ENCODE measurements at regions not wholly inside any gene's neighbourhood (a gene's known extent, or its start where the extent isn't known, plus 50 kb on each side); places are given as distances from the start of the nearest gene placed in this dataset.
"Not testable (repeated sequence)": the region's sequence is repeated elsewhere in the genome, so short reads cannot be mapped to it uniquely, and the experiment has no call there.

DNA sequence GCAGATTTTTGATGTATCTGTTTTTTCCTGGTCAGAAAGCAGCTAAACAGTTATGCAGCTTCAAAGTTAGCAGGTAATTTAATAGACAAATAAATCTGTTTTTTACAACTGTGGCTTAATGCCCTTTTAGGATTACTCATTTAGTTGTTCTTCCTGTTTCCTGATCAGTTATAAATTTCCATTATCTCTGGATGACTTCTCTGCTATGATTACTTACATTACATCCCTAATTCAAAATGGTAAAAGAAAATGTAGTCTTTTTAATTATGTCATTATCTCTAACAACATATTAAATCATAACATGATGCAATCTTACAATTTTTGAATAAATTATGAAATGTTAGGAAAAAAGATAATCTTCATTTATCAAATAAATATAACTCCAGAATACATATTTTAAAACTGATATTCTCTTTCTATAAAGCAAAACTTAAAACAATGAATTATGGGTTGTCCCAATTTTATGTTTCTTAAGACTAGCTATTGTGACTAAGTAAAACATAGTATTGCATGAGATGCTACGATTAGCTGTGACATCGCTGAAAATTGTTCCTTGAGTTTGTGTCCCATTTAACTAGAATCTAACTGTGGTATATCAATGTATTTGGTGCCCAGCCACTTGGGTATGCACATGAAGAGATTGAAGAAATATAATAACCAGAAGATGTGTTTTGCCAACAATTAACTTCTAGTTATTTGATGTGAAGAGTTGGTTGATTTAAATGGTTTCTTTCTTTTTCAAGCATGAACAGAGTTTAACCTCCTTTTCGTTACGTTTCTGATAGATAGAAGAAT is 605.3 kb upstream of the SPRY2 start:
- POLR2A ChIA-PET: no interaction called here
- H3K36me3 Mint-ChIP-seq (ENCODE audit: low read depth): no peaks in the 10 kb centered on the region
- H3K9me3 Mint-ChIP-seq (ENCODE audit: insufficient read depth): no peaks in the 10 kb centered on the region
- DNase-seq (no peak), ATAC-seq (no peak)
- H3K27me3 Mint-ChIP-seq (ENCODE audit: low read depth): no peaks in the 10 kb centered on the region
- no peak overlapping the region for H3K27ac Mint-ChIP-seq
- CTCF ChIA-PET: no interaction called here
- no peaks in the 10 kb centered on the region for H3K4me1 Mint-ChIP-seq (ENCODE audit: low read depth)
- no peak overlapping the region for H3K4me3 Mint-ChIP-seq

DNA sequence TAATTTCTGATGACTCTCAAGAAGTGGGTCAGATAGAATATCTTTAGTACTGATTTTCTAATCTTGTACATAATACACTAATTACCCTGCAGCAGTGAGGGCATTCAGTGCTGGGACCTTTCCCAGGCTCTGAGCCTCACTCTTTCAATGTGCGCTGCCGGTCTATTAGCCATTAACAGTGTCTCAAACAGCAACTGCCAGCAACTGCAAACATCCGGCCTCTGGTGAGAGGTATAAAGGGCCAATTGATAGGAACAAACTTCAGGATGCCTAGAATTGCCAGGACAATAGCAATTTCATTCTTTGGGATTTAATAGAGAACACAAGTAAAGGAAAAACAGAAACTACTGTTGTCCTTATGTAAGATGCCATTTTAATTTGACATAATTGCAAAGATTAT is 604.4 kb upstream of the SPRY2 start:
- CTCF ChIA-PET: no interaction called here
- Mint-ChIP-seq H3K27ac (no peak overlapping the region), H3K36me3 (ENCODE audit: low read depth) (no peaks in the 10 kb centered on the region), H3K4me1 (ENCODE audit: low read depth) (no peaks in the 10 kb centered on the region), H3K9me3 (ENCODE audit: insufficient read depth) (no peaks in the 10 kb centered on the region), H3K4me3 (no peak overlapping the region), H3K27me3 (ENCODE audit: low read depth) (no peaks in the 10 kb centered on the region)
- DNase-seq: no peak
- ATAC-seq: no peak
- POLR2A ChIA-PET: no interaction called here

DNA sequence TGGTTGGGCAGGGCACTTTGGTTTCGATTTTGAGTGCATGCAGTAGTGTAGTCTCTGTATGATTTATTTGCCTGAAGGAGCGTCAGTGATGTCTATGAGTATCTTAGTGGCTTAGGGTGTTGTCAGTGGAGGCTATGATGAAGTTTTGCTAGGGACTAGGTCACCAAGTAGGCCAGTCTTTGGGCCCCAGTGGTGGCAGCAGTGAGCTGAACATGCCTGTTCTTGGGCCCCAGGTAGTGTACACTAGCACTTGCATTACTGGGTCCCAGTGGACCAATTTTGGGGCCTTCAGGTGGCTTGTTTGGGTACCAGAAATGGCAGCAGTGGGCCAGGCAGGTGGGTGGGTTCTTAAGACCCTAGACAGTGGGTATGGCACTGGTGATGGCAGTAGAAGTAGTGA is 598.7 kb upstream of the SPRY2 start:
- no peaks in the 10 kb centered on the region for H3K27me3 Mint-ChIP-seq (ENCODE audit: low read depth)
- ATAC-seq: no peak
- ChIA-PET CTCF (no interaction called here), POLR2A (no interaction called here)
- DNase-seq: no peak
- no peak overlapping the region for H3K4me3 Mint-ChIP-seq
- H3K36me3 Mint-ChIP-seq (ENCODE audit: low read depth): no peaks in the 10 kb centered on the region
- H3K27ac Mint-ChIP-seq: no peak overlapping the region
- no peaks in the 10 kb centered on the region for H3K9me3 Mint-ChIP-seq (ENCODE audit: insufficient read depth)
- H3K4me1 Mint-ChIP-seq (ENCODE audit: low read depth): no peaks in the 10 kb centered on the region

DNA sequence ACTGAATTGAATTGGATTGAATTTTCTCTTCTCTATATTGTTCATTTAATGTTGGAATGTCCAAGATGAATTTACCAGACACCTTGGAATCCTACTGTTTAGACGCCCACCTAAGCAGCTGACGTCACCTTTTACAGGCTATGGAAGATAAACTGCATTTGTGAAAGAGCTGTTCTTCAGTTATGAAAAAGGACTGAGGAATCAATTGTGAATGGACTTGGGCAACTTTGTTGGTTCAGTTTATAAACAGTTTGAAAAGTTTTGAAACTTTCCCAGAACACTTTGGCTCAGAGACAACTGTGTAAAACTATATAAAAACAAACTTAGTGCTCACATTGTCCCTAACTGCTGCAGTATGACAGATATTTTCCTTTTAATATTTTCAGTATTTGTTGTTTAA is 590.8 kb upstream of the SPRY2 start:
- ChIA-PET CTCF (no interaction called here), POLR2A (no interaction called here)
- H3K36me3 Mint-ChIP-seq (ENCODE audit: low read depth): no peaks in the 10 kb centered on the region
- no peak overlapping the region for H3K4me3 Mint-ChIP-seq
- H3K4me1 Mint-ChIP-seq (ENCODE audit: low read depth): no peaks in the 10 kb centered on the region
- H3K9me3 Mint-ChIP-seq (ENCODE audit: insufficient read depth): no peaks in the 10 kb centered on the region
- no peak for ATAC-seq
- H3K27me3 Mint-ChIP-seq (ENCODE audit: low read depth): no peaks in the 10 kb centered on the region
- H3K27ac Mint-ChIP-seq: no peak overlapping the region
- DNase-seq: no peak

DNA sequence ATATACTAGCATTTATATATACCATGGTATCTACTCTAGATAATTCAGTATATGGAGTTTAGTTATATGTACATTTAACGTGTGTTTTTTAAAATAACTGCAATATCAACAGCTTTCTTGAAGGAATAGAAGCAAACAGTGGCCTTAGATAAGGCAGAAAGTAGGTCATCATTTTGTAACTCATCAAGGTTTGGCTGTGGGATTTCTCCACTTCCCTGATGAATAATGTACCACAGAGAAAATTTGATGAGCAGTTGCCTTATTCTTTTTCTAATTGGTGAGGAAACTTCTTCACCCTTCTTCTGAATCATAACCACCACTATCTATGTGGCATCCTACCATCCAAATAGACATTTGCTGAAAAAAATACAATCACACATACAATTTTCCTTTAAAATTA is 590.2 kb upstream of the SPRY2 start:
- H3K27ac Mint-ChIP-seq: no peak overlapping the region
- no peaks in the 10 kb centered on the region for H3K4me1 Mint-ChIP-seq (ENCODE audit: low read depth)
- no peak overlapping the region for H3K4me3 Mint-ChIP-seq
- DNase-seq: no peak
- ATAC-seq: no peak
- H3K27me3 Mint-ChIP-seq (ENCODE audit: low read depth): no peaks in the 10 kb centered on the region
- no peaks in the 10 kb centered on the region for H3K36me3 Mint-ChIP-seq (ENCODE audit: low read depth)
- CTCF ChIA-PET: no interaction called here
- no peaks in the 10 kb centered on the region for H3K9me3 Mint-ChIP-seq (ENCODE audit: insufficient read depth)
- POLR2A ChIA-PET: no interaction called here

DNA sequence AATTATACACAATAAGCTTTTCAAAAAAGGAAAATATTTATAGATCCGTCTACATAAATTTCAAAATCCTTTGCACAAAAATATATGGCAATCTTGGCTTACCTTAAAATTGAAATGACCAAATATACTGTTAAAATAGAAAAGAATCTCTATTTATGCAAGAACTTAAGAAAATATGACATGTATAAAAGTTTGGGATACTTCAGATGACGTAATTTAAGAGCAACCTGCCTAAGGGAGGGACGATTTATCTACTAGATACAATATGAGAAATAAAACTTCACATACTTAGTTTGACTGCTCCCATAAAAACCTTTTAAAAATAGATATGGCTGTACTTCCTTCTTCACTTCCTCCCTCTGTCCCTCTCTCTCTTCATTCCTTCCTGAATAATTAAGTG is 587.3 kb upstream of the SPRY2 start:
- ChIA-PET CTCF (no interaction called here), POLR2A (no interaction called here)
- no peak for ATAC-seq
- Mint-ChIP-seq H3K27me3 (ENCODE audit: low read depth) (no peaks in the 10 kb centered on the region), H3K36me3 (ENCODE audit: low read depth) (no peaks in the 10 kb centered on the region), H3K4me3 (no peak overlapping the region), H3K27ac (no peak overlapping the region), H3K9me3 (ENCODE audit: insufficient read depth) (no peaks in the 10 kb centered on the region), H3K4me1 (ENCODE audit: low read depth) (no peaks in the 10 kb centered on the region)
- DNase-seq: no peak

DNA sequence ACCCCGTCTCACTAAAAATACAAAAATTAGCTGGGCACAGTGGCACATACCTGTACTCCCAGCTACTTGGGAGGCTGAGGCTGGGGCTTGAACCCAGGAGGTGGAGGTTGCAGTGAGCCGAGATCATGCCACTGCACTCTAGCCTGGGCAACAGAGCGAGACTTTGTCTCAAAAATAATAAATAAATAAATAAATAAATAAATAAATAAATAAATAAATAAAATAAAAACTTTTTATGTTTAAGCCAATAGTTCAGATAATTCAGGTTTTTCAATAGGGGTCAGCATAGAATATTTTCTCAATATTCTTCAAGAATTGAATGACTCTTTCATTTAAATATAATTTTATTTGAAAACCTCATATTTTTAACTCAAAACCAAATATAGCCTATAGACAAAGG is 585.1 kb upstream of the SPRY2 start:
- DNase-seq; H3K4me3 Mint-ChIP-seq; CTCF ChIA-PET; H3K27ac Mint-ChIP-seq; POLR2A ChIA-PET; H3K27me3 Mint-ChIP-seq (ENCODE audit: low read depth); H3K4me1 Mint-ChIP-seq (ENCODE audit: low read depth); H3K36me3 Mint-ChIP-seq (ENCODE audit: low read depth); ATAC-seq; H3K9me3 Mint-ChIP-seq (ENCODE audit: insufficient read depth): not testable (repeated sequence)

DNA sequence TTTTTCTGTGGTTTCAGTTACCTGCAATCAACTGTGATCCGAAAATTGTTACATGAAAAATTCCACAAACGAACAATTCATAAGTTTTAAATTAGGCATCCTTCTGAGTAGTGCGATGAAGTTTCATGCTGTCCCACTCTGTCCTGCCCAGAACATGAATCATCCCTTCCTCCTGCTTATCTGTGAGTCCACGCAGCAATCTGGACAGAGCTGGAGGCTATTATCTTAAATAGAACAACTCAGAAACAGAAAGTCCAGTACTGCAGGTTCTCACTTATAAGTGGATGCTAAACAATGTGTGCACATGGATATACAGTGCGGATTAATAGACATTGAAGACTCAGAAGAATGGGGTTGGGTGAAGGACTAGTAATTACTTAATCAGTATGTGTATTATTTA is 583.7 kb upstream of the SPRY2 start:
- H3K36me3 Mint-ChIP-seq (ENCODE audit: low read depth): no peaks in the 10 kb centered on the region
- ATAC-seq (no peak), DNase-seq (no peak)
- no peak overlapping the region for H3K27ac Mint-ChIP-seq
- H3K9me3 Mint-ChIP-seq (ENCODE audit: insufficient read depth): no peaks in the 10 kb centered on the region
- ChIA-PET CTCF (no interaction called here), POLR2A (no interaction called here)
- H3K4me3 Mint-ChIP-seq: no peak overlapping the region
- H3K4me1 Mint-ChIP-seq (ENCODE audit: low read depth): no peaks in the 10 kb centered on the region
- H3K27me3 Mint-ChIP-seq (ENCODE audit: low read depth): no peaks in the 10 kb centered on the region

DNA sequence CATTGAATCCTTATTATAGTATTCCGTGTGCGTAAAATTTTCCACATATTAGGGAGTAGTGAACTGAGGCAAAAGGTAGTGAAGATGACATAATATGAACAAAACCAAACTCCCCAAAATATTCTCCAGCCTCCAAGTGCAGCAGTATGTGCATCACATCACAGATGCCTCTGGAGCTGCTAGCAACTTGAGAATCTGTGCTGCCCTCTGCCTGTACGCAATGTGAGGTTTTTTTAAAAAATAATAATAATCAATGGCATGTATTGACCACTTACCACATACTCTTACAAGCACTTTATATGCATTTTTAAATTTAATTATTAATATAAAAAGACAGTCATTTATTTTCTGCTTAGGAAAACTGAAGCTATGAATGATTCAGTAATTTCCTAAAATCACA is 583.0 kb upstream of the SPRY2 start:
- no peak for DNase-seq
- no peak for ATAC-seq
- Mint-ChIP-seq H3K27me3 (ENCODE audit: low read depth) (no peaks in the 10 kb centered on the region), H3K4me1 (ENCODE audit: low read depth) (no peaks in the 10 kb centered on the region), H3K27ac (no peak overlapping the region), H3K4me3 (no peak overlapping the region), H3K9me3 (ENCODE audit: insufficient read depth) (no peaks in the 10 kb centered on the region), H3K36me3 (ENCODE audit: low read depth) (no peaks in the 10 kb centered on the region)
- ChIA-PET CTCF (no interaction called here), POLR2A (no interaction called here)

DNA sequence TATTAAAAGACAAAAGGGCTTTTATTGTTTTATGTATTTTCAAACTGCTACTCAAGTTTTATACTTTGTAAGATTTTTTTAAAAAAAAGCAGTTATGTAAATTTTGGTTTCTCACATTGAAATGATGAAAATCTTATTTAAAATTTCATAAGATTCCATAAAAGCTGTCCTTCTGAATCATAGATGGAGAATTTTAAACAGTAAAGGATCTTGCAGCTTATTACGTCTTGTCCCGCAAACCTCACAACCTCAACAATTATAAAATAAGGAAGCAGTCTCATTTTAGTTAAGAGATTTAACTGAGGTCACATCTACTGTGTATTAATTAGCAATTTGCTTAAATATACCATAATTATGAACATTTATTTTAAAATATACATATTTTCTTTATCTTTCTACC is 581.0 kb upstream of the SPRY2 start:
- ChIA-PET POLR2A (no interaction called here), CTCF (no interaction called here)
- no peaks in the 10 kb centered on the region for H3K9me3 Mint-ChIP-seq (ENCODE audit: insufficient read depth)
- no peak overlapping the region for H3K4me3 Mint-ChIP-seq
- H3K27me3 Mint-ChIP-seq (ENCODE audit: low read depth): no peaks in the 10 kb centered on the region
- no peaks in the 10 kb centered on the region for H3K4me1 Mint-ChIP-seq (ENCODE audit: low read depth)
- H3K27ac Mint-ChIP-seq: no peak overlapping the region
- ATAC-seq (no peak), DNase-seq (no peak)
- no peaks in the 10 kb centered on the region for H3K36me3 Mint-ChIP-seq (ENCODE audit: low read depth)

DNA sequence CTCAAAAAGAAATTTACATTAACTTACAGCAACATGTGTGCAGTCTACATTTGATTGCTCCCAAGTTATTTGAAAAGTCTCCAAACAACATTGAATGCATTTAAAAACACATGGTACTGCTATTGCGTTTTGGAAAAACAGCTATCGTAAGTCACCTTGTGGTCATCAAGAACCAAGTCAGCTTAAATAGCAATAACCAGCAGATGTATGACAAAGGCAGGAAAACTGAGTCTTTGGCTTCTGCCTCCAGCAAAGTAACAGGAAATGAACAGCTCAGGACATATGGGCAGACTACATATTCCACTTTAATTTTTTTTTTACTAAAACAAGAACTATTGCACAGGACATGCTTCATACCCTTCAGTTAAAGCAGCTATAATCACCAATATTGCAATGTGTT is 580.6 kb upstream of the SPRY2 start:
- no peaks in the 10 kb centered on the region for H3K9me3 Mint-ChIP-seq (ENCODE audit: insufficient read depth)
- DNase-seq (no peak), ATAC-seq (no peak)
- H3K4me1 Mint-ChIP-seq (ENCODE audit: low read depth): no peaks in the 10 kb centered on the region
- no peaks in the 10 kb centered on the region for H3K36me3 Mint-ChIP-seq (ENCODE audit: low read depth)
- no peak overlapping the region for H3K4me3 Mint-ChIP-seq
- POLR2A ChIA-PET: no interaction called here
- CTCF ChIA-PET: no interaction called here
- H3K27me3 Mint-ChIP-seq (ENCODE audit: low read depth): no peaks in the 10 kb centered on the region
- no peak overlapping the region for H3K27ac Mint-ChIP-seq

DNA sequence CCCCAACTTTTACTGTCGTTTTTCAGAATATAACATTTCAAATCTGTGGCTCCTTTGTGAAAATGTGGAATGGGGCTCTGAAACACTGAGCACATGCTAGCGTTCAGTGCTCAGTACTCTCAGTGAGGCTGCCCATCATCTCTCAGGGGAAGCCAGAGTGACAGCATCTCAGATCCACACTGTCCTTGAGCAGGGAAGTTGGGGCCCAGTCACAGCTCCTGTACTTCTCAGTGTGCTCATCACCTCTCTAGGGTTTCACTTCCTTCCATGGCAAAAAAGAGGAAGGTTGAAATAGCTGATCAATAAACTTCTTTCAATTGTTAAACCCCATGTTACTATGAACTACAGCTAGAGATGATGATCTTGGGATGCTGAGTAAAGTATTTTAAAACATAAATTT is 565.9 kb upstream of the SPRY2 start:
- ATAC-seq (no peak), DNase-seq (no peak)
- Mint-ChIP-seq H3K36me3 (ENCODE audit: low read depth) (no peaks in the 10 kb centered on the region), H3K27me3 (ENCODE audit: low read depth) (no peaks in the 10 kb centered on the region), H3K4me1 (ENCODE audit: low read depth) (no peaks in the 10 kb centered on the region), H3K4me3 (no peak overlapping the region), H3K27ac (no peak overlapping the region), H3K9me3 (ENCODE audit: insufficient read depth) (no peaks in the 10 kb centered on the region)
- POLR2A ChIA-PET: no interaction called here
- CTCF ChIA-PET: no interaction called here

DNA sequence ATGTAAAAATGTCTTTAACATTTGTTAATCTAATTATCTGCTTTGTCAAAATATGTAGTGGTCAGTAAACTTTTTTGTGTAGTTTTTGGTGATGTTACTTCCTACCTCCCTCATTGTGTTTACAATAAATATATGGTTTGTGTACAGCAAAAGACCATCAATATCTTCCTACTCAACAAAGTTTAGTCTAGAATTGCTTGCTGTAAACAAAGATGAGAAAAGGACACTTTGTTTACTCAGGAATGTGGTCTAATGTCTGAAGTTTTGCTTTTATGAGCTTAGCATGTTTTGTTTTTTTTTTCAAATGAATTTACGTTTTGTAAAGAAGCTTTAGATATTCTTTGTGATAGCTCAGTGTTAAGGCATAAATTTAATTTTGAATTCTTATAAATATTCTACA is 563.5 kb upstream of the SPRY2 start:
- H3K4me3 Mint-ChIP-seq: no peak overlapping the region
- H3K9me3 Mint-ChIP-seq (ENCODE audit: insufficient read depth): no peaks in the 10 kb centered on the region
- H3K27me3 Mint-ChIP-seq (ENCODE audit: low read depth): no peaks in the 10 kb centered on the region
- no peak overlapping the region for H3K27ac Mint-ChIP-seq
- POLR2A ChIA-PET: no interaction called here
- ATAC-seq (no peak), DNase-seq (no peak)
- CTCF ChIA-PET: no interaction called here
- no peaks in the 10 kb centered on the region for H3K4me1 Mint-ChIP-seq (ENCODE audit: low read depth)
- H3K36me3 Mint-ChIP-seq (ENCODE audit: low read depth): no peaks in the 10 kb centered on the region
